AG20443 (cell line): ENCODE measurements at regions not wholly inside any gene's neighbourhood (a gene's known extent, or its start where the extent isn't known, plus 50 kb on each side); places are given as distances from the start of the nearest gene placed in this dataset.
A peak's percentile ranks its signal among the peaks of the same experiment; 100 is the strongest.

Experiments used
- DNase-seq: peaks from one replicate; pipeline ENCODE4 v3.0.0; 2012; ENCODE audit warnings: low spot score, mixed read lengths

DNA sequence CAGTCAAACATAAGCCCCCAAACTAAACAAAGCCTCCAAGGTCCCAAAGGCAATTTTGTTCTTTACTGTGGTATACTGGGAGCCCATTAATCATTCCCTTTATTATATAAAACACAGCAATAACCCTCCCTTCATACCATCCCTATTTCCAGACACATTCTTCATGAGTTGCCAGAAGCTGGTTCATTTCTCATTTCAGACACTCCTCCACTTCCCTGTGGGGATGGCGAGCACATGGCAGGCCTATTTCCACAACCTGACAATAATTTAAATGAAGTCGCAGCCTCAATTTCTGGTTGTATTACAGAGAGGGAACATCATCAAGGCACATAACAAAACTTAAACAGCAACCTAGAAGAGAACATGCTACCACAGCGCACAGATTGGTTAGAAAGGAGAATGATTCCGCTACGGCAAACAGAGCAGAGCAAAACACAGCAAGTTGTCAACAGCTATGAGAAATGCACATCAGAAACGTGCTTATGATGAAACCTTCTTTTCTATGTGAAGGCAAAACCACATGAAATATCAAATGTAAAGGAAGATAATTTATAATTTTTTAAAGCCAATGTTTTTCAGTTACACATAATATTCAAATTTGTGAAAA lies 63.3 kb upstream of the ARHGEF3 start:
- no peak for DNase-seq

DNA sequence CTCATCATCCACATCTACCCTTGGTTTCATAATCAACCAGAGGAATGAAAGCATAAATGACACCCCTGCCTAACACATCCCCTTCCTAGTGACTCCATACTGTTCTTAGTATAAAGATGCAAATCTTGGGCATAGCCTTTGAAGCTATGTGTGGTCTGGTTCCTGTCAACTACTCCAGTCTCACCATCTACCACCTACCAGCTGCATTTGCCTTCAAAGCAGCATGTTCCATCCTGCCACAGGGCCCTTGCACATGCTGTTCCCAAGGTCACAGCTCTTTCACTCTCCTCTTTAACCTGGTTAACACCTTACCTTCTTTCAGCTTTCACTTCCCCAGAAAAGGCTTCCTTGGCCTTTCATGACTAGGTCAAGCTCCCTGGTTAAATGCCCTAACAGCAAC lies 62.3 kb upstream of the ARHGEF3 start:
- DNase-seq, result no peak

DNA sequence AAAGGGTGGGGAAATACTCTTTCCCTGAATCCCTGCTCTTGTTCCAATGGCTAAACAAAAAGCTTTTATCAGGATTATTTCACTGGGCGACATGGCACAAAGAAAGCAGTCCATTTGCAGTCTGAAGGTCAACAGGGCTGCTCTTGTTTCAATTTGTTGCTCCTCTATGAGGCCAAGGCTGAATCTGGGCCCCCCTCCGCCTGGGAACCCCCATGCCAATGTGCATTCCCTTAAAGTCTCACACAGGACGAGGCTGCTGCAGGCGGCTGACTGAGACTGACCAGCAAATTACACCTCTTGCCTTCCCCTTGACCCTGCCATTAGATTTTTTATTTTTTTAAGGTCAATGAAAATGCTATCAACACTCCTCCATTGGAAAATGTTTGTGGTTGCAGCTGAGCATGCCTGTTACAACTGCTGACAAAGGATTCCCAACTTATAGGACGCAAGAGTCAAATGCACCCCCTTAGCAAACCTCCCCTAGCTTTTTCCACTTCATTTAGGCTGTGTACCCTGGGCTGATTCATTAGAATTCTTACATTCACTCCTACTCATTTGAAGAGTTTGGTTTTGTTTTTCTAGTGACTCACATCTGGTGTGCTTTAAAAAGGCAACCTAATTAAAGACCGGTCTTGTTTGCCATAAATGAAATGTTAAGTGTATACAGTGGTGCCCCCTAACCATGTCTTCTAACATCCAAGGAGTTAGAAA lies 60.8 kb upstream of the ARHGEF3 start:
- DNase-seq, result peak; percentile 33

DNA sequence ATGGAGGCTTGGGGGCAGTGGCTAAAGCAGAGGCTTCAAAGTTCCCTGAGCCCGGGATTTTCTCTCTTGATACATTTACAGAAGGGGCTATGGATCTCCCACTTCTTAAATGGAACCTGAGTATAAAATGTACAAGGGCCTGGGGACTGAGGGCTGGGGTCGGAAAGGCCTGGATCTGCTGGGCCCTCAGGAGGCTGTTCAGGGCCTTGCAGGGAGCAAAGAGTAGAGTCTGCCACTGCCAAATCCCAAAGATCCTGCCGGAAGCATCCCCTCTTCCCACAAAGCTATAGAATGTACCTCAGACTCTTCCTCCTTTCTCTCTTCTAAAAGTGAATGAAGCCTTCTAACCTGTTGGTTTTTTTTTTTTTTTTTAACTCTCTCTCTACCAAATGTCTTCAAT lies 59.8 kb upstream of the ARHGEF3 start:
- no peak for DNase-seq

DNA sequence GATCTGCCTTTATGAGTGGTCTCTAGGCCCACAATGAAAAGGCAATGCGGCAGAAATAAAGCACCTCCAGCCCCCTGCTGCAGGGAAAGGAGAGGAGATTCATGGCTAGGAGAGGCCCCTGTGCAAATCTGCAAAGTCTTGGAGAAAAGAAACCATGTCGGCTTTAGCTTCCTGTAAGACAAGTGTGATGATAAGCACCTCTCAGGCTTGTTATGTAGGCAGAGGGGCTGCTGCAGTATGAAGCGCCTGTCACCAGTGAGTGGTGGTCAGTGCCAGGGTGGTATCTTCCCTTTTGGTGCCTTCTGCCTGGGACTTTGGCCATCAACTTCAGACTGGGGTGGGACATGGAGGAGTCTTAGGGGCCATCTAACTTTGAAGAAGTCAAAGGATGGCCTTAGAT lies 59.2 kb upstream of the ARHGEF3 start:
- no peak for DNase-seq

DNA sequence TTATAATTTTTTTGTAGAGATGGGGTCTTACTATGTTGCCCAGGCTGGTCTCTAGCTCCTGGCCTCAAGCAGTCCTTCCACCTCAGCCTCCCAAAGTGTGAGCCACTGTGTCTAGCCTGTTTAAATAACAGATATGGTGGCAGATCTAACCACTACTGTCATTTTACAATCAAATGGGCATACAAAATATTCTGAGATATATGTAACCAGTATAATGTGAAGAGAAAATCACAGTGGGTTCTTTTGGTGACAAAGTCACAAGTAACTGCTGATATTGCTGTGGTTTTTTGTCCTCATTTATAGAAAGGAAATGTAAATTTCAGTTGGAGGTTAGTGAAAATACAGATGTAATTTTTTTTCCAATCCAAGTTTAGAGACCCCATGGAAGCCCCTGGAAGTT lies 58.6 kb upstream of the ARHGEF3 start:
- no peak for DNase-seq

DNA sequence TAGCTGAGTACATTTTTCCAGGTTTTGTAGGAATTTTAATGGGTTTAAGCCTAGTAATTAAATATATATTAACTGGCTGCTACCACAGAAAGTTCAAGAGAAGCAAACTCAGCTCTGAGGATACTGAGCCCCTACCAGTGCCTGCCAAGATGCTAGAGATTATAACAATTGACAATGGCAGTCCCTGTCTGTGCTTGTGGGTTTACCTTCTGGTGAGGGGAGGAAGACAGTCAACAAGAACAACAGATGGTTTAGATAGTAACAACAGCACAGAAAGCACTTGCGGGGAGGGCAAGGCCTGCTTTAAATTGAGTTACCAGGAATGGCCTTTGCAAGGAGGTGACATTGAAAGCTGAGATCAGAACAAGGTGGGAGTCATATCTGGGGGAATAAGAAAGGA lies 56.6 kb upstream of the ARHGEF3 start:
- DNase-seq, result no peak

DNA sequence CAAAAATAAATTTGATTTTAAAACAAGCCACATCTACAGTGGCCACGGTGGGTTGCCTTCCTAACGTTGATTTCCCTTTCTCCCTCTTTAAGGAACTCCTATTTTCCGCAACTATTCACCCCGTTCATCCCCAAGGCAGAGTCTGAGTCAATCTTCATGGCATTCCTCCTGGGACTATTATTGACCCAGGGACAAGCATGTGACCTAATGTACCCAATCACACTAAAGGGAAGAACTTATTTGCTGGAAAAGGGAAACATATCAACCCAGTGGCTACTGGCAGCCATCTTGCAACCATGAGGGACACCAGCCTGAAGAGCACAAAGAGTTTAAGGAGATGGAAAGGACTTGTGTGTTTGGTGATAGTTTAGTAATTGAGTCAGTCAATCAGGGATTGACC lies 55.4 kb upstream of the ARHGEF3 start:
- no peak for DNase-seq

DNA sequence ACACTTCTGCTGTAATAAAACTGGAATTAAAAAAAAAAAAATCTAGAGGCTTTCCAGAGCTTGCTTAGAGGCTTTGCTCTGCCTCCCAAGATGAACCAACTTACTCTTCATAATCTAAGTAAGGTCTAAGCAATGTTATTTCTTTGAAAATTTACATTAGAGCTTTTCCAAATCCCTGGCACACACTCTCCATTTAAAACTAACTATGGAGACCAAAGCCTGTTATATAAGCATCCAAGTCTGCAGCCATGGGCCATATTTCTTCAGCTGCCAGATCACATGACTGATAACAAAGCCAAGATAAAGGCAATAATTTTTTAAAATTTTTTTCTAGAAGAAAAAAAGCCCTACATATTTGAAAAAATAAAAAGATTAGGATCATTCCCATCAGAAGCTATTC lies 55.0 kb upstream of the ARHGEF3 start:
- no peak for DNase-seq

DNA sequence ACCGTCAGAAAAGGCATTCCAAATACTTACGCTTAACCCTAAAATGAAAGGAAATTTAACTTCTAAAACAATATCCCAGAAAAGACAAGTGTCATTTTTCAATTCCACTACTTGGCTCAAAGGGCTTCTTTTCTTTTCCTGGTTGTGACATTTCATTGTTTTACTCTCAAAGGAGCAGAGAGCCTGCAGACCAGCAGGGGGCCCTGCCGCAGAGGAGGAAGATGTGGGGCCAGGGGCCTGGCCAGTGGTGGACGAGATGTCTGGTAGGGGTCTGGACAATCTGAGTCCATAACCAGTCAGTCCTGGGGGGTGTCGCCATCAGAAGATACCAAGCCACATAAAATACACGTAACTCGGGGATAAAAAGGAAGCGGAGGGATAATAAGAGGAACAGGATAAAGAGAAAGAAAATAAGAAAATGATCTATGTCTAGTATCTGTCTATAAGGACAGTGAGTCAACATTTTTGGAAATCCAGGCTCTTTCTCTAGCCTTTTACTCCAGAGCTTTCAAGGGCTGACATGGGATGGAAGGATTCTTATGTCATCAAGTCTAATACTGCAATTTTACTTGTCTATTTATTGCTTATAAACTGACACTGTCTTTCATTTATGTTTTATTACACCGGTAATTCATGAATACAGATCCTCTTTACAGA lies 54.2 kb upstream of the ARHGEF3 start:
- DNase-seq, result no peak

DNA sequence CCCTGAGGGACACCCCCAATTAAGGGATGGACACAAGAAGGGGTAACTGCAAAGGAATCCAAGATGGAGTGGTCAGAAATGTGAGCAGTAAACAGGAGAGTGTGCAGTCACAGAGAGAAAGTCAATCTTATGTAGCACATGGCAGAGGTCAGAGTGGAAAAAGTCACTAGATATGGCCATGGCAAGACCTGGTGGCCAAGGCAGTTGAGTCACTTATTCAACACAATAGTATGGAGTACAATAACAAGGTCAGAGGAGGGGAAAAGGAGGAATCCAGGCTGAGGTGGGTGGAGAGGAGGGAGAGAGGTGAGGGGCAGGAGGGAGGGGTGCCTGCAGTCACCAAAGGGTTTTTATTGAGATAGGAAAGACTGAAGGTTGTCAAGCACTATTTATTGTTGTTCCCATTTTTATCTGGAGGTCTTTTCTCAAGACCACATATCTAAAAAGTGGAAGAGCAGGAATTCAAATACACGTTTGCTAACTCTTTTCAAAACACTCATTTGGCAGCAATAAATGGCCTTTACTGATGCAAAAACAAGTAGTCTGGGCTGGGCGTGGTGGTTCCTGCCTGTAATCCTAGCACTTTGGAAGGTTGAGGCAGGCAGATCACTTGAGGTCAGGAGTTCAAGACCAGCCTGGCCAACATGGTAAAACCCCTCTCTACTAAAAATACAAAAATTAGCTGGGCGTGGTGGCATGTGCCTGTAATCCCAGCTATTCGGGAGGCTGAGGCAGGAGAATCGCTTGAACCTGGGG lies 53.3 kb upstream of the ARHGEF3 start:
- no peak for DNase-seq

DNA sequence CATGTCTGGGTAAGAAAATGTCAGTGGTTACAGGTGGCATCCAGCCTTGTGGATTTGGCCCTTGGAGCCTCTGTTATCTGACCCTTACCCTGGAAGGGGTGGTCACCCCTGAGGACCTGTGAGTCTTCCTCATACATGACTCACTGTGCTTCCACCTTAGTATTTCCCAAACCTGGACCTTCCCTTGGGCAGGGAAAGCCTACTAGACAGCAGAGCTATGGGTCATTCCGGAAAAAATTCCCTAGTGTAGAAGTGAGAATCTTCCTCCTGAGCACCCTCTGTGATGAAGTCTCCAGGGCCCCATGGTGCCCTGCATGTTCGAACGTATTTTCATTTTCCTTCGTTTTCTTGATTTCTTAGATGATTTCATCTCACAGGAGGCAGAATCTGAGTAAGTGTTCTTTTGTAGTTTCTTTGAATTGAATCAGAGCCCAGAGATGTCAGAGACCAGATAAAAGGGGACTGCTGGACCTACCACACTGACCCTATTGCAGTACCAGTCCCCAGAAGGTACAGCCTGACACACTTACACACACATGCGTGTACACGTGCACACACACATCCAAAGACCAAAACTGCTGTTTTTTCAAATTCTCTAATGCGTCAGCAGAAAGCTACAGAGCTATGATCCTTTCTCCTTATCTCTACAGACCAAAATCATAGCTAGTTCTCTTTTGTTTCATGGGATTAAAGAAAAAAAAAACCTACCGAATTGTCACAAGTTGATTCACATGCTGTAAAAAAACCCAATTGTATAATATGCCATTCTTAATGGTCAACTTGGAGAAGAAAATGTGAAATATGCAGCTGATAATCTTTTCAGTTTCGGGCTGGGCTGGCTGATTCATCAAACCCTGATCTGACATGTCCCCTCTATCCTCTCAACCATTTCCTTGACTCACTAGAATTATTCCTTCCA lies 50.5 kb upstream of the ARHGEF3 start:
- DNase-seq, result no peak
